22Rv1 (cell line): ENCODE measurements at regions not wholly inside any gene's neighbourhood (a gene's known extent, or its start where the extent isn't known, plus 50 kb on each side); places are given as distances from the start of the nearest gene placed in this dataset.

Source experiments
- H3K27ac ChIP-seq: fragments of 450-650 bp; 2 replicates; pipeline ENCODE4 v1.5.1; 2017
- ZFX ChIP-seq: fragments of 450-650 bp; IDR thresholded peaks from 2 replicates; pipeline ENCODE4 v1.6.1; 2017; ENCODE audit warnings: antibody characterized with exemption, borderline replicate concordance
- TF ChIP-seq, protein P1 (sequence below): fragments of 450-650 bp; IDR thresholded peaks from 2 replicates; pipeline ENCODE4 v1.5.1; 2017; ENCODE audit warnings: mild to moderate bottlenecking

DNA sequence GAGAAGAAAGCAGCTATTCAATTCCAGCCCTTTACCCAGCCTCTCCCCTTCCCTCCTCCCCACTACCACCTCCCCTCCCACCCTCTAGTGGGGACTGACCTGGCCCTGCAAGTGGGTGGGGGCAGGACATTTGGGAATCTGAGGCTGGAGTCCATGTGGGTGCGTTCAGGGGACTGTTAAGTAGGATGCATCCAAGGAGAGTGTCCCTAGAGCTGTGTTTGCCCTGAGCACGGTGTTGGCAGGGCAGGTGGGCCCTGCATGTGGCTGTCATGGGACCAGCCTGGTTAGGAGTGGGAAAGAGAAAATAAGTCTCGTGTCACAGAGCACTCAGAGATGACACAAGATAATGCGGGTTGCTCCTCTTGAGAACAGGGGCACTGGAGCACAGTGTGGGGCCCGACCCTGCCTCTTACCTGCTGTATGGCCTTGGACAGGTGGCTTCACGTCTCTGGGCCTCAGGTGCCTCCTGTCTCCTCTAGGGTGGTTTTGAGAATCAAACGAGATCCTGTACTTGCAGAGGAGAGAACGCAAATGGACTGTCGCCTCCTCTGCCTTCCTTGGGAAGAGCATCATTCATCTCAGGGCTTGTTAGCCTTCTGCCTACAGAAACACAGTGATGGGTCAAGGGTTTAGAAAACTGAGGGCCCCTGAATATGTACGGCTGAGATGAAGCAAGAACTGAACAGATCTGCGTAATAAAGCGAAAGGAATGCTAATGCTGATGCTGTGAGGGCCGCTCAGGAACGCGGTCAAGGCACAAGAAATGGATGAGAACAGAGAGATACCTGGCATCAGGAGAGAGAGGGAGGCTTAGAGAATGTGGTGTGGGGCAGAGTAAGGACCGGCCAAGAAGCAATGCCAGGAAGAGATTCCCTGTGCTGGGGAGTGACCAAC lies 187.7 kb upstream of the HAAO start:
- TF ChIP-seq, protein P1, sequence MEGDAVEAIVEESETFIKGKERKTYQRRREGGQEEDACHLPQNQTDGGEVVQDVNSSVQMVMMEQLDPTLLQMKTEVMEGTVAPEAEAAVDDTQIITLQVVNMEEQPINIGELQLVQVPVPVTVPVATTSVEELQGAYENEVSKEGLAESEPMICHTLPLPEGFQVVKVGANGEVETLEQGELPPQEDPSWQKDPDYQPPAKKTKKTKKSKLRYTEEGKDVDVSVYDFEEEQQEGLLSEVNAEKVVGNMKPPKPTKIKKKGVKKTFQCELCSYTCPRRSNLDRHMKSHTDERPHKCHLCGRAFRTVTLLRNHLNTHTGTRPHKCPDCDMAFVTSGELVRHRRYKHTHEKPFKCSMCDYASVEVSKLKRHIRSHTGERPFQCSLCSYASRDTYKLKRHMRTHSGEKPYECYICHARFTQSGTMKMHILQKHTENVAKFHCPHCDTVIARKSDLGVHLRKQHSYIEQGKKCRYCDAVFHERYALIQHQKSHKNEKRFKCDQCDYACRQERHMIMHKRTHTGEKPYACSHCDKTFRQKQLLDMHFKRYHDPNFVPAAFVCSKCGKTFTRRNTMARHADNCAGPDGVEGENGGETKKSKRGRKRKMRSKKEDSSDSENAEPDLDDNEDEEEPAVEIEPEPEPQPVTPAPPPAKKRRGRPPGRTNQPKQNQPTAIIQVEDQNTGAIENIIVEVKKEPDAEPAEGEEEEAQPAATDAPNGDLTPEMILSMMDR = no peak
- TF ChIP-seq ZFX = no peak
- H3K27ac ChIP-seq = no peak overlapping the region

DNA sequence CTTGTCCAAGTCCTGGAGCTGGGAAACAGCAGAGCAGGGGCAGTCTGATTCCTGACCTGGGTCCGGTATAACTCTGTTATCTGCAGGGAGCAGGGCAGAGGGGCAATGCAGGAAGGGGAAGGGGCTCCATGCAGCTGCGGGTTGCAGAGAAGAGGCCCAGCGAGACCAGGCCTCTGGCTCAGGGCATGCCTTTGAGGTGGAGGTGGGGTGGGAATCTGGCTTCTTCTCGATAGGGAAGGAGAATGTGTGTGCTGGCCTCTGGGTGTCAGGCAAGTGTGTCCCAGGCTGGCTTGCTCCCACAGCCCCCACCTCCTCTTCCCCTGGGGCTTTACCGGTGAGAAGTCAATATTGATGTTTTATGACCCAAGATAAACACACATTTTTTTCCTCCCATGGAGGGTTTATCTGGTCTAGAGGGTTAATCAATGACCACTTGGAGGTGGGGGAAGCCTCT lies 187.1 kb upstream of the HAAO start:
- no peak for TF ChIP-seq ZFX
- TF ChIP-seq, protein P1 = no peak
- H3K27ac ChIP-seq = no peak overlapping the region

DNA sequence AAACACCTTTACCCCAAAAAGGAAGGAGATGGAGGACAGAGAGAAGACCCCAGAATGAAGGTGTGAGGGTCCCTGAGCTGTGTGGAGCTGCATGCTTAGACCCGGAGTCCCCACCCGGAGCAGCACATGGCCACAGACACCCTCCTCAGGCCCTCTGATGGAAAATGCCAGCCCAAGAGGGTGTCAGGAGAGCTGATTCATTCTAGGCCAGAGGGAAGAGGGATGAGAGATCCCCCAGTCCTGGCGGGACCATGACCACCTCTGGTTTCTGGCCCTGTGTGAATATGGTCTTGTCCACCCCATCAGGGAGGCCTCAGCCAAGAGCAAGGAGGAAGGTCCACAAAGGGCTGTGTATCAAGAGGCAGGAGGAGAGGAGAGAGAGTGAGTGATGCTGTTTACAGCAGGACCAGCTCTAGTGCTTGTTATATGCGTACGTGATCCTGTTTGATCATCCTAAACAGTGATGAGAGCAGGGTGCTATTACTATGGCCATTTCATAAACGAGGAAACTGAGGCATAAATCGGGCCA lies 186.6 kb upstream of the HAAO start:
- H3K27ac ChIP-seq = no peak overlapping the region
- no peak for TF ChIP-seq ZFX
- TF ChIP-seq, protein P1 = no peak

DNA sequence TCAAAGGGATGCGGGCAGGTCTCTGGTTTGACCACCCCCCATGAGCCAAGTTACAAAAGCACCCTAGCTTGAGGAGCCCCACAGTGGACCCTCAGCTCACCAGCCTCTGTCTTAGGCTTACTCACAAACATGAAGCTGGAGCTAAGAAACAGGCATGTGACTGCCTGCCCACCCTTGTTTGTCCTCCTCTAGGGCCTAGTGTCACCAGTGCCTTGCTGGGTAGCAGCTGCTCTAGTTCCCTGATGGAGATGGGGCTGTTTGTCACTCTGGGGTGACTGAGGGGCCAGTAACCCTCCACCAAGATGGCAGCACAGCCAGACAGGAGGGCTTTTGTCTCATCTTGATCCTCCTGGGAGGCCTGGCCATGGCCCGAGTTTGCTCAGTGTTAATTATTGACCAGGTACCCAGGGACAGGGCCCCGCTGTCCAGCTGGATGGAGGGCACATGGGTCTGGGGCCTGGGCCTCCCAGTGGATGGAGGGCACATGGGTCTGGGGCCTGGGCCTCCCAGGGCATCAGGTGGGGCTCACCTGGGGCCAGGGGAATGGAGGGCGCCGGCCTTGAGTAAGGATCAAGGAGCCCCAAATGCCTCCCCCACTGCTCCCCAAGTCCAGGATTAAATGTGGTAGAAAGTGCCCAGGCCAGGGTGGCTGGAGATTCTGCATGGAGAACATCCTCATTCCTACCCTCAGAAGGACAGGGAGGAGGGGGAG lies 185.9 kb upstream of the HAAO start:
- H3K27ac ChIP-seq = no peak overlapping the region
- TF ChIP-seq, protein P1 = no peak

DNA sequence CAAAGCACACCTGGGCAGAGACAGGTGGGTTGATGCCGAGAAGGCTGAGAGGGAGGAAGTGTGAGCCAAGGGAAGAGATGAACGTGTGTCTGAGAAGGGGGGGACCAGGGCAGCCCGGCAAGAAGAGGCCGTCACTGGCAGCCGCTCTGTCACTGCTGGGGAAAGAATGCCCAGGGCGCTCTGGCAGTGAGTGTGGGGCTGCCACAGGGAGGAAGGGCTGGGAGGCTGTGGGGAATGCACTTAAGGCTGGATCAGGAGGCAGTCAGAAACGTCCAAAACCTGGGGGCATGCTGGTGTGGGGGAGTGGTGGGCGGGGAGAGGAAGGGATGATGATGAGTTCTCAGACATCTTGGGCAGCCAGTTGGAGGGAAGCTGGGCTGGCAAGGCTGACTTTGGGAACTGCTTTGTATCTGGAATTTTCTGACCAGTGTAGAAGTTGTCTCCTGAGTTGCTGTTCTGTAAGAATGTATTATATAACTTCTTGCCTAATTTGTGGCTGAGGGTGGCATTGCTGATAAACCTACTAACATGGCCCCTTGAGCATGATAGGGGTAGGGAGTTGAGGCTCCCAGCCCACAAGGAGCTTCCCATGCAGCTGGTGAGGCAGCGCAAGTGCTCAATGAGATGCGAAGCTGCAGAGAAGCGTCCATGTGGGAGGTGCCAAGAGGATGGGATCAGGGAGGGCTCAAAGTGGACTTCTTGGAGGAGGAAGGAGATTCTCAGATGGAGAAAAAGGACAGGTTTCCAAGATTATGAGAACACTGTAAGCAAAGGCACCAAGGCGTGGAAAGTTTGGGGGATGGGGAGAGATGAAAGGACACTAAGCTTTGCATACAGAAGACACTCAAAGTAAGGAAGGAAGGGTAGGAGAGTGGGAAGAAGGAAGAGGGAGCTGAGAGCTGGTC lies 185.1 kb upstream of the HAAO start:
- TF ChIP-seq ZFX = no peak
- TF ChIP-seq, protein P1 = no peak
- H3K27ac ChIP-seq = no peak overlapping the region

DNA sequence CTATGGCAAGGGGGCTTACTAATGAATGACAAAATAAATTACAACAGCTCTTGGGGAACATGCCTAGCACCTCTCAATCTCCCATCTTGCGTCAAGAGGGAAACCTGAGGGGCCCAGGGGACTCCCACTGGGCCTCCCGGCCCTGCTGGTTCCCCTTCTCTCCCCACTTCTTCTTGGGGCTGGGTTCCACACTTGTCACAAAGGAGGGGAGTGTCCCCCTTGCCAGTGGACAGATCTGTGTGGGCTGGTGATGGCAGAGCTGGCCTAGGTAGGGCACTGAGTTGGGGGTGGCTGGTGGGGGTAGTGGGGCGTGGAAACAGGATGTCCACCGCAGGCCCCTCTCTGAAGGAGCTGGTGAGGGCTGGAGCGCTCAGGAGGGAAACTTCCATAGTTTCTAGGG lies 184.0 kb upstream of the HAAO start:
- TF ChIP-seq, protein P1 = no peak
- TF ChIP-seq ZFX = no peak
- no peak overlapping the region for H3K27ac ChIP-seq
